HG02798 (cell line): ENCODE measurements at regions not wholly inside any gene's neighbourhood (a gene's known extent, or its start where the extent isn't known, plus 50 kb on each side); places are given as distances from the start of the nearest gene placed in this dataset.
"Not testable (repeated sequence)": the region's sequence is repeated elsewhere in the genome, so short reads cannot be mapped to it uniquely, and the experiment has no call there.

Experiments used
- ATAC-seq: cut with Tn5 transposase; IDR thresholded peaks from one replicate; pipeline ENCODE4 v1.9.1; 2021; ENCODE audit warnings: mild to moderate bottlenecking; ENCODE audit not compliant: unreplicated experiment, poor library complexity

- no peak for ATAC-seq
These were observed 95.7 kb upstream of the MED13 start for GRCh38 chr17:62160816-62161215.

GRCh38 chr17:62159994-62160393, 94.9 kb upstream of the MED13 start:
- ATAC-seq: no peak

DNA sequence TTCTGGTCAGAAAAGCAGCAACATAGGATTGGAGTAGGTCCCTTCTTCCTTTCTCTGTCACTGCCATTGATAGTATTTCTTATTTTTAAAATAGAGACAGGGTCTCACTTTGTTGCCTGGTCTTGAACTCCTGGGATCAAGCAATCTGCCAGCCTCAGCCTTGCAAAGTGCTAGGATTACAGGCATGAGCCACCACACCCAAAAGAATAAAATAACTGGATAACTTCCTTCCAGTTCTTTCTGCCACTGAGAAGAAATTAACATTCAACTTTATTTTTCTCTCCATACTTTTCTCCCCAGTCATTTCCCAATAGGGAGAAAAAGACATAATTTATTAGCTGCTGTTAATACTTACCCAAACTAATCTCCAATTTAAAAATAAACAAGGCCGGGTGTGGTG, 91.9 kb upstream of the MED13 start:
- no peak for ATAC-seq

- no peak for ATAC-seq
These were observed 89.8 kb upstream of the MED13 start for GRCh38 chr17:62154909-62155308.

DNA sequence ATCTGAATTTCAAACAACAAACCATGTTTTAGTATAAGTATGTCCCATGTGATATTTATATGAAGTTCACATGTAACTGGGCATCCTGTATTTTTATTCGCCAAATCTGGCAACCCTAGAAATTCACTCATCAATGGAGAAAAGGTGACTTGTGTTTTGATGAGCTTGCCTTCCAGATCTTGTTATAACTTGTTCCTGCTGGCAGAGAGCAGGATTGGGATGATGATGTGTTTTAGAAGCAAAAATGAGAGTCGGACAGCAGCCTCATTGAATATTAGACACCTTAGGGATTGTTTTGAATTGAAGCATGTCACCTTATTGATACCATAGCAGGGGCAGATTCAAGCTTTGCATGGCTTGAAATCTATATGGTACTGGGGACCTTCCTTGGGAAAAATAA, 85.4 kb upstream of the MED13 start:
- ATAC-seq: no peak

- ATAC-seq: no peak
These were observed 84.9 kb upstream of the MED13 start for GRCh38 chr17:62149961-62150360.

- ATAC-seq: no peak
These were observed 82.2 kb upstream of the MED13 start for GRCh38 chr17:62147284-62147683.

DNA sequence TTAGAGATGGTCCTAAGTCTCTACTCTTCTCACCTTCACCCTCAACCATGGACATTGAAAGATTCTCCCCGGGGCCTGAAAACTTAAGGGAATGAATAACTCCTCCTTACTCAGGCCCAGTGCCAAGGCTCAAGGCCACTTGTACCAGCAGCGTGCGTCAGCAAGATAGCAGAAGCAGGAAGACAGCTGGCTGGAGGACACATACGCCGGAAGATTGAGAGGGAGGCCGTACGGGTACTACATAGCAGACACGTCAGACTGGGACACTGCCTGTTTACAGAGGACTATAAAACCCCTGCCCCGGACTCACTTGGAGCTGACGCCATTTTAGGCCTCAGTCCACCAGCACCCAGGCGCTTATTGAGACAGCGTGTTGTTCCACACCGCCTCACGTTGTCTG, 75.8 kb upstream of the MED13 start:
- ATAC-seq: no peak

DNA sequence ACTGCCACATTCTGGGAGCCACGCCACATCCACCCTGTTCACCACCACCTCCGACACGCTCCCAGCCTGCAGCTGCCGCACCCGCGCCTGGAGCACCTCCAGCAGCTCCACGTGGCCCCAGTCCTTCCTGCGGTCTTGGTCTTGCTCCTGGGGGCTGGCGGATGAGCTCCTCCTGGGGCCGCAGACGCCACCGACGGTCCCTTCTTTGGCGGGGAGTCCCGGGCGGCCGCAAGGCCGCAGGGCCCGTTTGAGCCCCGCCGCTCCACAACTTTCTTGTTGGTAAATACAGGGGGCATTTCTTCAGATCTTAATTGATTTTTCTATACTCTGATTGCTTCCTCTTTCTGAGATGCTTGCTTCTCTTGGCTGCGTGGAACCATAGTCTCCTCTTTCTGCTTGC, 75.3 kb upstream of the MED13 start:
- no peak for ATAC-seq

- not testable (repeated sequence) for ATAC-seq
These were observed 74.7 kb upstream of the MED13 start for GRCh38 chr17:62139690-62140354.

- no peak for ATAC-seq
These were observed 74.1 kb upstream of the MED13 start for GRCh38 chr17:62139141-62139540.

GRCh38 chr17:62138676-62139121, 73.6 kb upstream of the MED13 start:
- not testable (repeated sequence) for ATAC-seq

DNA sequence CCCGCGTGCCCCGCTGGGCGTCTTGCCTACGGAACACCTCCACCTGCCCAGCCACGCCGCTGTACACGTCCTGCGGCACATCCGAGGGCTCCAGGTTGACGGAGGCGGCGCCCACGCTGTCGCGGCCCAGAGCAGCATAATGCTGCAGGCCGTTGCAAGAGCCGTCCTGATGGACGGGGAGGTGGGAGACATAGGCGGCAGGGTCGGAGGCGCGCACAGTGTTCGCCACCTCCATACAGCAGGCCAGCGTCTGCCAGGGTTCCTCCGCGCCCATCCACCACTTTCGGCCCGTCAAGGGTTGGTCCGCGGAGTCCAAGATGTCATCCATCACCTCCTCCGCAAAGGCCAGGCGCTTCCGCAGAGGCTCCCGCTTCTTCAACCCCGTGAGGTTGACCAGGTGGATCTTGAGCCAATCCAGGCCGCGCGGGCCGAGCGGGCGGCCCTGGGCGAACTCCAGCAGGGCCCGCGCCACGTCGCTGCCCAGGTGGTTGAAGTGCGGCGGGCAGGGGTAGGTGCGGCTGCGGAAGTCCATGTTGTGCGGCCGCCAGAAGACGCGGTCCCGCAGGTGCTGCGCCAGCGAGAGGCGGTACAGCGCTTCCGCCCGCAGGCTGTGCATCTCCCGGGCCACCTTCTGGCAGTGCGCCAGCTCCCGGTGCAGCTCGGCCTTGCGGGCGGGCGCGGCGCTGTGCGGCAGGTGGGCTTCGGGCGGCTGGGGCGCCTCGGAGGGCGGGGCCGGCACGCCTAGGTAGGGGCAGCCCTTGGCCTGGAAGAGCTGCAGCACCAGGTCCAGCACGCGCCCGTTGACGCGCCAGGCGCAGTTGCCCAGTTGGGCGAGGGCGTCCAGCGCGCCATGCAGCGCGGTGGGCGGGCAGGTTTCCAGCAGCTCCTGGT, 72.9 kb upstream of the MED13 start:
- ATAC-seq: not testable (repeated sequence)

DNA sequence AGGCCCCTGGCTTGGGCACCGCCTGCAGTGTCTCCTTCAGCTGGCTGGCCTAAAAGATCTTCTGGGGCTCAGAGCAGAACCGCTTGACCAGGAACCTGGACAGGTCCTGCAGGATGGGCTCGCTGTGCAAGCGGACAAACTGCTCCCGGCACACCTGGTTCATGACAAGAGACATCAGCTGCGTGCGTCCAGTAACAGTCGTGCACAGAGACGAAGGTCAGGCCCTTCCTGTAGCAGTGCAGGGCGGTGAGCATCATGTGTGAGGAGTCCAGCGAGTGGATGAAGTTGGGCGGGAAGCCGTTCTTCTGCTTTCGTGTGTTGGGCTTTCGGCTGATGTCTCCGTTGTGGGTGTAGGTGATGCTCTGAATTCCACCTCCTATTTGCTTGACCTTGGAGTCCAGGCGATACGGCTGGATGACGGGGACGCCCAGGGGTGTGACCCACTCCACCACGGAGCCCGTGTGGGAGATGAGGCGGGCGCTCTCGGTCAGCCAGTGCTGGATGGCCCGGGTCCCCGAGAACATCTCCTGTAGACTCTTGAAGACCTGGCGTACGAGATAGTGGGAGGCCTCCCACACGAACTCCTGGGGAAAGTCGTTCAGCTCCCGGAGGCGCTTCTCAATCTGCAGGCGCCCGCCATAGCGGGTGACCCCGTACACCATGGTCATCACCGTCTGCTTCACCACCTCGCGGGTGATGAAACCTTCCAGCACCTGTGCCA, 72.1 kb upstream of the MED13 start:
- not testable (repeated sequence) for ATAC-seq

DNA sequence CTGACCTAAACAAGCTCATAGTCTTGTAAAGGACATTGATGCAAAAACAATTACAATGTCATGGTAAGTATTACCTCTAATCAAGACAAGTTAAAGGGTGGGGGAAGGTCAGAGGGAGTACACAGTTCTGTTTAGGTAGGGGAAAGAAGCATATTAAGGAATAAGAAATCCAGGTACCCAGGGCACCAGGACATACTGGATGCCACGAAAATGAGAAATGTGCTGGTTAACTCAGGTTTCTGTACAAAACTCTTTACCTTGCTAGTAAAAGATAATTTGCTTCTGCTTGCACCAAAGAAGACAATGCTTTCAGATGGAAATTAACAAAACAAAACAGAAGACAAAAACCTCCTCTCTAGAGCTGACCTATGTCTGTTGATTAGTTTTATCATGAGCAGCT, 70.7 kb upstream of the MED13 start:
- no peak for ATAC-seq

- ATAC-seq: not testable (repeated sequence)
These were observed 70.0 kb upstream of the MED13 start for GRCh38 chr17:62135096-62135495.

- no peak for ATAC-seq
These were observed 69.3 kb upstream of the MED13 start for GRCh38 chr17:62134397-62134796.

DNA sequence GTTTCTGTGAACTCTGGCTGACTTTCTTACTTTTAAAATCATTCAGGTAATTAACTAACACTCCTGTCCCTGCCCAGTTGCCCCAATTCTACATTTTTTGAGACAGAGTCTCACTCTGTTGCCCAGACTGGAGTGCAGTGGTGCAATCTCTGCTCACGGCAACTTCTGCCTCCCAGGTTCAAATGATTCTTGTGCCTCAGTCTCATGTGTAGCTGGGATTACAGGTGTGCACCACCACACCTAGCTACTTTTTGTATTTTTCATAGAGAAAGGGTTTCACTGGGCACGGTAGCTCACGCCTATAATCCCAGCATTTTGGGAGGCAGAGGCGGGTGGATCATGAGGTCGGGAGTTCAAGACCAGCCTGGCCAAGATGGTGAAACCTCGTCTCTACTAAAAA, 66.2 kb upstream of the MED13 start:
- ATAC-seq: not testable (repeated sequence)

- no peak for ATAC-seq
These were observed 65.7 kb upstream of the MED13 start for GRCh38 chr17:62130739-62131138.

GRCh38 chr17:62126292-62126691, 61.2 kb upstream of the MED13 start:
- no peak for ATAC-seq

GRCh38 chr17:62125307-62125706, 60.2 kb upstream of the MED13 start:
- ATAC-seq: no peak
